Stimulated activated CD8-positive, alpha-beta memory T cell treated with anti-CD3 and anti-CD28 coated beads, Interleukin-7, amount 100 ng/mL, for 48 hours (primary cell): ENCODE measurements at regions not wholly inside any gene's neighbourhood (a gene's known extent, or its start where the extent isn't known, plus 50 kb on each side); places are given as distances from the start of the nearest gene placed in this dataset.
"Not testable (repeated sequence)": the region's sequence is repeated elsewhere in the genome, so short reads cannot be mapped to it uniquely, and the experiment has no call there.

Experiments used
- DNase-seq, 2 donors: peaks; one replicate each; pipeline ENCODE4 v3.0.0-alpha.2; 2020; ENCODE audit warnings: low read depth in 1 of 2; ENCODE audit errors: extremely low read depth in 1 of 2

- no peak for DNase-seq
These were observed 254.5 kb downstream of the AHR start for GRCh38 chr7:17552952-17553351.

DNA sequence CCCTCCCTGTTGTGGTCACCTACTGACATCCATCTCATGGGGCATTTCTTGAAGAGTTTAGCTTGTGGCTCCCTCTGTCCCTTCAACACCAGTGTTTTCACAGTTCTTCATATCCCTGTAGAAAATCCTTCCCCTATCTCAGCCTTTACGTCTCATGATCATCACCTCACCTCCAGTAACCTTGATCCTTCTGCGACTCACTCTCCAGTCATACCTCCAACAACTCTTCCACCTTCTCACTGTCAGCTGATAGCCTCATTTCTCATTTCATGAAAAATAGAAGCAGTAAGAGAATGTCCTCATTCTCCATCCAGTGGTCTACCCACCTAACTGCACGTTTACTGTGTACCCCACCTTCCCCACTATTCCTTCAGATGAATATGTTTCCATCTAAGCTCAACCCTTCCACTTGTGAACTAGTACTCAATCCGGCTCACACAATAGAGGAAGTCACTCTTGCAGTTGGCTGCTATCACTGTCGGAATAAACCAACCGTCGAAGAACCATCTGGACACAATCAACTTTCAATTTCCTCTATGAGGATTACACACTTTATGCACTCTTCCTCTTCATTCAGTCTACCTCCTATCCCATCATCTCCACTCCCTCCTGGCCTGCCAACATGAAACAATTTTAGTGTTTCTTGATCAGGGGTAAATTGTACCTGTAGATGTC is 256.0 kb downstream of the AHR start:
- DNase-seq, result no peak

DNA sequence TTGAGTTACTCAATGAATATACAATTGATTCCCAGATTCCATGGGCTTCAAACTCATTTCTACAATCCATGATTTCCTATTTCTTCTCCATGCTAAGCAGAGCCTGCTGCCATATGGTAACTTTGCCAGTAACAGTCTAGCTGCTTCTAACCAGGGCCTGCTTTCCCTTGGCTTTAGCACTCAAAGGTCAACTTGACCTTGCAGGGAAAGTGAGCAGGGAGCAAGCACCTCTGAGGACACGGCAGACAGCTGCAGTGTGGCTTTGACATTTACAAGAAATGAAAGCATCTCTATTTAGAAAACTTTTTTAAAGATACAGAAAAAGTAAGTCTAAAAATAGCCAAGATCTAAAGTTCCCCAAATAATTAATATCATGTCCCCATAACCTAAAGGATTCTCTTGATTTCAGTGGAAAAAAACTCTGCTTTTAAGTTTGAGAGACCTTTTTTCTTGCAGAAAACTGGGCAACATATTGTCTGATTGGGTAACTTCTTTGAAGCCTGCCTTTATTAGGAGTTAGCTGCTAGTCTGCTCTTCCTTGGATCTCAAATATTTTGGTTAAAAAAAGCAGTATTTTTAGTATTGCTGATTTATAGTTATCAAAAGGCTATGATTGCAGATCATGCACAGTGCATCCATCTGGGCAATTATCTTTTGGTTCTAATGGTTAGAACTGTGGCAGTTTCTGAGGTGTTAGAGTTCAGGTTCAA is 257.9 kb downstream of the AHR start:
- no peak for DNase-seq

DNA sequence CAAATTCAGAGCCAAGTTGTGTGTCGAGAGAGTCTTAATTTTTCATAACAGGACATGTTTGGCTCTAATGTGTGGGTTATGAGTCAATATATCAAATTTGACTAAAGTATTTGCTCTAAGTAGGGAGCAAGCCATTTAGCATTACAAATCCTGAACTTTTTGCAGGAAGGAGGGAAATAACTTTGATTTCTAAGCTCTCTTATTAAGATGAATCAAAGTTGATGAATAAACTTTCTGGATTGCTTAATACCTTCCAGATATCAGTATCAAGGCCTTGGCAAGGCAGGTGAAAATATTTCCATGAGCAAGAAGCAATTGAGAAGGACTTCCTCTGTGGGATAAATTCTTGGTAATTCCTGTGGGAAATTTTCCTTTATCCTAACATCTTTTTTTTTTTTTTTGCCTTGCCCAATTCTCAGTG is 258.8 kb downstream of the AHR start:
- no peak for DNase-seq

DNA sequence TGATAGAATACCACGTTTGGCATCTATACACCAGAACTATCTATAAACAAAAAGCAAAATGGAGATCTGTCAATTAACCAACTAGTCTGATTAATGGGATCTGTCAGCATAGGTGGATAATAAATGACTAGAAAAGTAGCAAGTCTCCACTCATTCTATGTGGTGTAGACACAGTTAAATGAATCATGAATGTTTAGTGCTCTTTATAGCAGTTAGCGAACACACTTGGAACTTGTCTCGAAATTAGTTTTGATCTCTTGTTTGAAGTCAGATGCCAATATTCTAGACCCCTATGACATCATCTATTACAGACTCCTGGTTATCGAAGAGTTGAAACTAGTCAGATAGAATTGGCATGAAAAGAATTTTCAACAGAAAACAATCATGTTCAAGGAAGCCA is 259.7 kb downstream of the AHR start:
- no peak for DNase-seq

DNA sequence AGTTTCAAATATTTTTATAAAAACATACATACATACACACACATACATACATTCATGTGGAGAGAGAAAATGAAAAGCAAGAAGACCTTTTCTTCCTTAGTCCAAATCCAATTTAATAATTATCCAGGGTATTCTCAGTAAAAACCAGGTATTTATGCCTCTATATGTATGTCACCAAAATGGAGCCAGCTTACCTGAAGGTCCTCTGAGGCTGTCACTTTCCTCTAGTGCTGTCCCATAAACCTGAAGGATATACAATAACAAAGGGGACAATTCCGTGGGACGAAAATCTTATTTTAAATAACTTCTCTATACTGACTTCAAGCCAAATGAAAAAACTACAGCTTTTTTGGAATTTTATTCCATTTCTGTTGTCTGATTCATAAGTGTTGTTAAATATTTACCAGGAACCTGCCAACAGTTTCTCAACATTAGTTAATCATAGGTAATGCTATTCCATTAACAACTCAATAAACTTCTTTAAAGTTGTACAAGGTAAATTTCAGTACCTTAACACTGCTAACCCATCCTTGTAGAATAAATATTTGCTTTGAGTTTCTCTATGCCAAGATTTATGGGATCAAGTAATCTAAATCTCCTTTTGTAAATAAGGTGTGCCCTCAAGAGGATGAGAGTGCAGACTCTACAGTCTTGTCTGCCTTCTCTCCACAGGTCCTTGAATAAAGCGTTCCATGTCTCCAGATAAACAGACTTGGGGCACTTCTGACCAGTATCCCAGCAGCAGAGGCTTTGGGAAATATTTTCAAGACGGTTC is 260.3 kb downstream of the AHR start:
- DNase-seq, result no peak

DNA sequence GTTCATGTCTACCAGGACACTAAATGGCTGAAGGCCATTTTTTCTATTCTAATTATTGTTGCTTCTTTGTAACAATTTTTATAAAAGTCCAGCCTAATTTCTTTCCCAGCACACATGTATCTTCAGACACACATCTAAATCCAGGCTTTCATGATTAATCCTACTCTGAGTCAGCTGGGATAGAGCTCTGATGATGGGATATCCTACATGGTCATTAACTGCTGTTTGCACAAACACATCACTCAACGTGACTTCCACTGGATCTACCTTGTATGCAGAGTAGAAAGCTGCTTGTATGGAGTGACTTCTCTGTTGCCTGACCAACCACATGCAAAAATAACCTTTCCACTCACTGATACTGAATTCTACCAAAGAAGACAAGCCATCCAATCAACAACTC is 260.9 kb downstream of the AHR start:
- no peak for DNase-seq

DNA sequence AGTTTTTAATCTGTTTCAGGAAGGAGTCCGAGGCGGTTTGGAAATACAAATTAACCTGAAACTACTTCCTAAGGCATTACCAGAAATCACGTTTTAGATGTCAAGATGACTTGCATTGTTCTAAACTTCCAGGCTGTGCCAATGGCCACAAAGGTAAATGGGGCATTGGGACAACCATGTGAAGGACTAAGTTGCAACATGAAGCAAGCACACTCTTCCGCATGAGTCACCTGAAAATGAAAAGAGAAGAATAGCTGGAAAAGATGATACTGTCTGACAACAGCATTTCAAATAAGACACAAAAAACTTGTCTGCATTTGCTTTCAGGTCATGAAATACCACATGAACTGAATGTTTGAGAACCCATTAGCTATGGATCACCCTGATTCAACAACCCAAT is 262.1 kb downstream of the AHR start:
- DNase-seq, result no peak

DNA sequence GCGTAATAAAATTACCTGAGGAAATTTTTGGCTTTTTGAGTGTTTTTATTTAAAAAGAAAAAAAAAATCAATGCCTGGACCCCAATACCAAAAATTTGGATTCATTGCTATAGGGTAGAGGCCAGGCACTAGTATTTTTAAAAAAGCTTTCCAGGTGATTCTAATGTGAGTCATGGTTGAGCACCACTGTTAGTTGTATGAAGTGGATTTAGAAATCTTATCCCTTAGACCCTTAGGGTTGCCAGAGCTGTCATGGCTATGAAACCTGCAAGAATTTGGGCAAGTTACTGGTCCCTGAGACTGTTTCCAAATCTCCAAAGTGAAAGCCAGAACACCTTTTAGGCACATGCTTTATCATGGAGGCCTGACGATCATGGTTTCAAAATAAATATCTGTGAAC is 262.5 kb downstream of the AHR start:
- no peak for DNase-seq

- DNase-seq, result no peak
These were observed 266.3 kb downstream of the AHR start for GRCh38 chr7:17564678-17565212.

GRCh38 chr7:17580141-17580540 is 281.7 kb downstream of the AHR start:
- no peak for DNase-seq

GRCh38 chr7:17580856-17581255 is 282.4 kb downstream of the AHR start:
- no peak for DNase-seq

GRCh38 chr7:17581301-17581700 is 282.8 kb downstream of the AHR start:
- DNase-seq, result no peak

- DNase-seq, result not testable (repeated sequence)
These were observed 284.2 kb downstream of the AHR start for GRCh38 chr7:17582696-17583095.

DNA sequence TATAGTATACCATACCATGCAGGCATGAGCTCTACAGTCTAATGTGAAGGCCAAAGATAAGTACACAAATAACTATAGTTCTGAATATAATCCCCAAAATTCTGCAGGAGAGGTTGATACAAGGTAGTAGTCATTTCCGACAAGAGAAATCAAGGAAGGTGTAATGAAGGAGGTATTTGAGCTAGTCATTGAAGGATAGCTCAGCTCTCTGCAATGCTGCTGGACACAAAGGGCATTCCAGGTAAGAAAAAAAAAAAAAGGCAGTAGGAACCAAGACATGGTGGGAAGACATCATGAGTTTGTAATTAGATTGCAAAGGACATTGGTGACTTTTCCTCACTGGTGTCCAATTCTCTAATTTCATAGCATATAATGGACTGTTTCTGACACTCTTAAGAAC is 285.3 kb downstream of the AHR start:
- no peak for DNase-seq

- no peak for DNase-seq
These were observed 286.4 kb downstream of the AHR start for GRCh38 chr7:17584822-17585221.

DNA sequence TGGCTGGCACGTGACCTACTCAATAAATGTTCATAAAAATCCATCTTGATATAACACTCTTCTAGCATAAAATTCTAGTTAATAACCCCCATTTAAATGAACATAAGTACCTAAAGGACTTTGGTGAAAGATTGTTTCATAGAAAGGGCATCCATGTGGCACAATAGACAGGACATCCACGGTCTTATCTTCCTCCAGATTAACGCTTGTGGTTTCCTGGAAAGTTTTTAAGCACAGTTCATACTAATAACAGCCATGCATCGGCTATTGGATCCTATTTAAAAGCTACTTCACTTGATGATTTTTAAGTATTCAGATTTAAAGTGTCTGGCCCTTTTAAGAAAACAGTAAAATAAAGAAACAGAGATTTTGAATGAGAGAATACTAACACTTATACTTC is 288.3 kb downstream of the AHR start:
- no peak for DNase-seq

- no peak for DNase-seq
These were observed 290.3 kb downstream of the AHR start for GRCh38 chr7:17588730-17589129.

DNA sequence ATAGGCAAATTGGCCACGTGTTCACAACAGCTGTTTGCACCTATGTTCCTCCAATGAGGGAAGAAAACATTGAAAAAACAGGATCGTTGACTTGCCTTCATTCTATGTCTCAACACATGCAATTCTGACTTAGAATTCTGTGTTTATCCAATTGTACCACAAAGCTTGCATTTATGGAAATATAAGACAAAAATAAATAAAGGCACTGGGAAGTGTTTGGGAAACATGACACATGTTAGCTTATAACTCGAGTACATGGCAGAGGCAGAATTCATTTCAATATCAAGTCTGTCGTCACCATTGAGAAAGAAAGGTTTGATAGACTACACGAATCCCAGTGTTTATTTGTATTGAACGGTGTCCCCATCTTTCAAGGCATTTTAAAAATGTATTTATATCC is 291.2 kb downstream of the AHR start:
- DNase-seq, result no peak

DNA sequence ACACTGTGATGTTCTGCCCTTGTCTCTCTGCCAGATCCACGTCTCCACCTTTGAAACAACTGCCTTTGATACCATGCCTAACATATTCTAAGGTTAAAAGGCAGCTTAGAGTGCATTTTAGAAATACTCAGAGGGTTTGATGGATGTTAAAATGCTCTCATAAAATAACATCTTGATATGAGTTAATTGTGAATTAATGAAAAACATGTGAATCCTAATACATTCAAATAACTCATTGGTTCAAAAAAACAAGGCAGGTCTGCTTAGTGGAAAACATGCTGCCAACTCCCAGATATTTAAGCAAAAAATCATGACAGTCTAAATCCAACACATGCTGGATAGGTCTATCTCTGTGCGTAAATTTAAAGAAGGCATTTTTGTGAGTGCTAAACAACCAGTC is 291.8 kb downstream of the AHR start:
- no peak for DNase-seq

DNA sequence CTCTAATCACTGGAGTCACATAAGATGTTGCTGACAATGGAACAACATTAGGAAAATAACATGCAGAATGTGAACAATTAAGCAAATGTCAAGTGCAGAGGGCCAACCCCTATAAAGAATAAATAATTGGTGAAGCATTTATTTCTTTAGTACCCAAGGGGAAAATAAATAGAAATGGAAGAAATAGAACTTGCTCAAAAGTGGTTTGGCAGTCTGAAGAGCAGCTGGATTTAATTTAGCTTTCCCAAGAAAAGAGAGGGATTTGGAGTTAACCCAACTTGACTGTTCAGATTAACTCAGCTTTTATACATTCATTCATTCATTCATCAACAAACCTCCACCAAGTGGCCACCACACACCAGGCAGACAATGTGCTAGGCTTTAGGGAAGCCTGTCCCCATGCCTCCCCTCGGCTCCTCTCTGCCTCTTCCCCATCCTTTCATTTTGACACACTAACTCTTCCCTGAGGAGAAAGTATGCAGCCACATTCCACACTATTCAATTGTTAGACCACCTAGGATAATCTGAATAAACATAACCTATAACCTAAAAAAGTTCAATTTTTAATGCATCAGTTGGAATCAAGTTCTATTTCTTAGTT is 295.5 kb downstream of the AHR start:
- DNase-seq, result no peak
